HEK293 (cell line): ENCODE measurements at regions not wholly inside any gene's neighbourhood (a gene's known extent, or its start where the extent isn't known, plus 50 kb on each side); places are given as distances from the start of the nearest gene placed in this dataset.

Experiments
- CTCF ChIA-PET: fragments of 350-600 bp; formaldehyde crosslinking; extraction: SDS; loops from one replicate; lab custom pipeline; 2021; ENCODE audit warnings: antibody characterized with exemption; lab: Yijun Ruan, JAX
- POLR2A ChIA-PET: fragments of 300-600 bp; formaldehyde crosslinking; extraction: SDS; loops from one replicate; lab custom pipeline; 2020; ENCODE audit warnings: antibody characterized with exemption, inconsistent platforms; lab: Yijun Ruan, JAX
- H3K27ac ChIP-seq: fragments of 200-500 bp; sonication (Bioruptor generic); 2 replicates; pipeline ENCODE4 v1.5.1; 2014; ENCODE audit warnings: low read depth, low read length, control low read depth, inconsistent platforms; ENCODE audit errors: extremely low read depth
- H3K36me3 ChIP-seq, 2 experiments: fragments of 200-500 bp in 1 of 2; sonication (Bioruptor generic) in 1 of 2; 1 replicate in 1 of 2; 2 replicates in 1 of 2; pipeline ENCODE4 v1.5.1; 2014 to 2017; ENCODE audit warnings: inconsistent platforms in 2 of 2, low read length in 2 of 2; ENCODE audit not compliant: control insufficient read depth in 2 of 2, insufficient read depth in 1 of 2
- H3K4me1 ChIP-seq: fragments of 200-500 bp; sonication (Bioruptor generic); 2 replicates; pipeline ENCODE4 v1.5.1; 2014; ENCODE audit warnings: mild to moderate bottlenecking, low read length, inconsistent platforms; ENCODE audit not compliant: control insufficient read depth, insufficient read depth
- H3K4me3 ChIP-seq: 2 replicates; pipeline ENCODE4 v1.5.1; 2011; ENCODE audit warnings: low read depth, mild to moderate bottlenecking, control low read depth, low read length, moderate library complexity
- H3K9me3 ChIP-seq: fragments of 200-500 bp; sonication (Bioruptor generic); 2 replicates; pipeline ENCODE4 v1.5.1; 2014; ENCODE audit warnings: low read depth, low read length, inconsistent platforms; ENCODE audit not compliant: control insufficient read depth, insufficient read depth
- GLIS2 ChIP-seq: fragments of 450-650 bp; formaldehyde crosslinking; IDR thresholded peaks from 2 replicates; pipeline ENCODE4 v1.5.1; 2016; ENCODE audit warnings: missing biosample characterization, missing genetic modification characterization
- KLF8 ChIP-seq: fragments of 450-650 bp; formaldehyde crosslinking; IDR thresholded peaks from 2 replicates; pipeline ENCODE4 v1.5.1; 2016; ENCODE audit warnings: missing biosample characterization, missing genetic modification characterization
- KLF9 ChIP-seq: fragments of 450-650 bp; formaldehyde crosslinking; IDR thresholded peaks from 2 replicates; pipeline ENCODE4 v1.5.1; 2016; ENCODE audit warnings: missing biosample characterization, missing genetic modification characterization, low read depth
- OVOL3 ChIP-seq: fragments of 450-650 bp; formaldehyde crosslinking; IDR thresholded peaks from 2 replicates; pipeline ENCODE4 v1.5.1; 2016; ENCODE audit warnings: missing biosample characterization, missing genetic modification characterization
- REPIN1 ChIP-seq: fragments of 450-650 bp; formaldehyde crosslinking; IDR thresholded peaks from 2 replicates; pipeline ENCODE4 v1.5.1; 2017; ENCODE audit warnings: missing biosample characterization, missing genetic modification characterization, low read depth
- REST ChIP-seq: fragments of 450-650 bp; formaldehyde crosslinking; IDR thresholded peaks from 2 replicates; pipeline ENCODE4 v1.5.1; 2016; ENCODE audit warnings: missing biosample characterization, missing genetic modification characterization
- SCRT2 ChIP-seq: fragments of 450-650 bp; formaldehyde crosslinking; IDR thresholded peaks from 2 replicates; pipeline ENCODE4 v1.5.1; 2016; ENCODE audit warnings: missing biosample characterization, missing genetic modification characterization
- ZBTB49 ChIP-seq: fragments of 450-650 bp; formaldehyde crosslinking; IDR thresholded peaks from 2 replicates; pipeline ENCODE4 v1.5.1; 2016; ENCODE audit warnings: missing biosample characterization, missing genetic modification characterization, low read depth
- ZNF10 ChIP-seq: fragments of 450-650 bp; formaldehyde crosslinking; IDR thresholded peaks from 2 replicates; pipeline ENCODE4 v1.5.1; 2017; ENCODE audit warnings: missing biosample characterization, missing genetic modification characterization
- ZNF18 ChIP-seq: fragments of 450-650 bp; formaldehyde crosslinking; IDR thresholded peaks from 2 replicates; pipeline ENCODE4 v1.5.1; 2016; ENCODE audit warnings: missing biosample characterization, missing genetic modification characterization
- ZNF214 ChIP-seq: fragments of 450-650 bp; formaldehyde crosslinking; IDR thresholded peaks from 2 replicates; pipeline ENCODE4 v1.5.1; 2017; ENCODE audit warnings: missing biosample characterization, mild to moderate bottlenecking, missing genetic modification characterization, borderline replicate concordance
- ZNF350 ChIP-seq: fragments of 450-650 bp; formaldehyde crosslinking; IDR thresholded peaks from 2 replicates; pipeline ENCODE4 v1.5.0; 2017; ENCODE audit warnings: missing biosample characterization, mild to moderate bottlenecking, missing genetic modification characterization
- ZNF426 ChIP-seq: fragments of 450-650 bp; formaldehyde crosslinking; IDR thresholded peaks from 2 replicates; pipeline ENCODE4 v1.5.1; 2017; ENCODE audit warnings: missing biosample characterization, missing genetic modification characterization, mild to moderate bottlenecking, inconsistent platforms, moderate library complexity
- ZNF433 ChIP-seq: fragments of 450-650 bp; formaldehyde crosslinking; IDR thresholded peaks from 2 replicates; pipeline ENCODE4 v1.5.1; 2016; ENCODE audit warnings: missing biosample characterization, missing genetic modification characterization, low read depth
- ZNF501 ChIP-seq: fragments of 450-650 bp; formaldehyde crosslinking; IDR thresholded peaks from 2 replicates; pipeline ENCODE4 v1.5.1; 2016; ENCODE audit warnings: missing biosample characterization, missing genetic modification characterization
- ZNF560 ChIP-seq: fragments of 450-650 bp; formaldehyde crosslinking; IDR thresholded peaks from 2 replicates; pipeline ENCODE4 v1.5.1; 2017; ENCODE audit warnings: missing biosample characterization, missing genetic modification characterization, borderline replicate concordance
- ZNF777 ChIP-seq: fragments of 450-650 bp; formaldehyde crosslinking; IDR thresholded peaks from 2 replicates; pipeline ENCODE4 v1.5.1; 2017; ENCODE audit warnings: missing biosample characterization, missing genetic modification characterization, borderline replicate concordance
- ZNF791 ChIP-seq: fragments of 450-650 bp; formaldehyde crosslinking; IDR thresholded peaks from 2 replicates; pipeline ENCODE4 v1.5.1; 2016; ENCODE audit warnings: missing biosample characterization, missing genetic modification characterization

- CTCF ChIA-PET: no interaction called here
Measured at GRCh38 chr9:104448036-104448435, 56.0 kb upstream of the OR13F1 start.

More at GRCh38 chr9:104448036-104448435, 56.0 kb upstream of the OR13F1 start:
- no peak overlapping the region for H3K4me3 ChIP-seq
- no peaks in the 10 kb centered on the region for H3K9me3 ChIP-seq
- H3K4me1 ChIP-seq: no peaks in the 10 kb centered on the region
- no peaks in the 10 kb centered on the region for H3K36me3 ChIP-seq
- no peak for TF ChIP-seq GLIS2
- no peak for TF ChIP-seq REPIN1
- TF ChIP-seq REST (tag by site-specific recombination): no peak
- TF ChIP-seq ZNF214: no peak
- no peak for TF ChIP-seq ZNF777 (tag by site-specific recombination)
- no peak for TF ChIP-seq ZNF350 (tag by site-specific recombination)
- no peak for TF ChIP-seq ZNF10 (tag by site-specific recombination)
- TF ChIP-seq ZNF791 (tag by site-specific recombination): no peak
- no peak for TF ChIP-seq ZNF18 (tag by site-specific recombination)
- no peak for TF ChIP-seq KLF8 (tag by site-specific recombination)
- TF ChIP-seq ZNF501: no peak
- no peak for TF ChIP-seq ZNF433
- TF ChIP-seq ZBTB49: no peak
- TF ChIP-seq OVOL3: no peak
- TF ChIP-seq KLF9 (tag by site-specific recombination): no peak
- TF ChIP-seq ZNF560 (tag by site-specific recombination): no peak
- no peak for TF ChIP-seq SCRT2 (tag by site-specific recombination)
- TF ChIP-seq ZNF426 (tag by site-specific recombination): no peak
- H3K27ac ChIP-seq: no peak overlapping the region
- POLR2A ChIA-PET: no interaction called here
